Thyroid gland (tissue), 4 donors: ENCODE measurements at regions not wholly inside any gene's neighbourhood (a gene's known extent, or its start where the extent isn't known, plus 50 kb on each side); places are given as distances from the start of the nearest gene placed in this dataset.
"Not testable (repeated sequence)": the region's sequence is repeated elsewhere in the genome, so short reads cannot be mapped to it uniquely, and the experiment has no call there.

ENCODE experiments used
- DNase-seq, 2 donors: peaks; one replicate each; pipeline ENCODE4 v3.0.0-alpha.2; 2019
- H3K27ac ChIP-seq, 3 donors: fragments of 200-600 bp; sonication (generic); 1 replicate in 2 of 3; 2 replicates in 1 of 3; pipeline ENCODE4 v1.5.1; 2016 to 2019; ENCODE audit warnings: mild to moderate bottlenecking in 1 of 3, moderate library complexity in 1 of 3
- H3K27me3 ChIP-seq: fragments of 200-600 bp; sonication (generic); one replicate; pipeline ENCODE4 v1.5.1; 2019
- H3K36me3 ChIP-seq, 2 donors: fragments of 200-600 bp; sonication (generic); one replicate each; pipeline ENCODE4 v1.5.1; 2016 to 2019
- H3K4me1 ChIP-seq, 2 donors: fragments of 200-600 bp; sonication (generic); one replicate each; pipeline ENCODE4 v1.5.1; 2017 to 2019
- H3K4me3 ChIP-seq, 3 donors: fragments of 200-600 bp; sonication (generic); replicated peaks in 1 of 3; 1 replicate in 2 of 3; 2 replicates in 1 of 3; pipeline ENCODE4 v1.5.1; 2016; ENCODE audit warnings: mild to moderate bottlenecking in 1 of 3
- H3K9me3 ChIP-seq: fragments of 200-600 bp; sonication (generic); one replicate; pipeline ENCODE4 v1.5.1; 2017
- POLR2A ChIP-seq, 2 donors: fragments of 450-650 bp; IDR thresholded peaks; one replicate each; pipeline ENCODE4 v1.6.1; 2017; ENCODE audit warnings: antibody characterized with exemption in 2 of 2, mild to moderate bottlenecking in 2 of 2, moderate library complexity in 1 of 2
- WGBS, 2 donors: methylation state at CpG; one replicate each; pipeline ENCODE4 v1.1.5; 2017; 5-methylcytosine and 5-hydroxymethylcytosine counted together
- intact Hi-C: fragments of 100-400 bp; cut with DNase I; formaldehyde crosslinking; loops from one replicate; pipeline ENCODE4 v1.15.1; 2023
- TF ChIP-seq, protein P1 (sequence below), 6 experiments: fragments of 200-600 bp in 3 of 6; fragments of 450-650 bp in 3 of 6; sonication (generic) in 3 of 6; IDR thresholded peaks; one replicate each; pipeline ENCODE4 v1.5.1; 2016 to 2019; ENCODE audit warnings: antibody characterized with exemption in 6 of 6, mild to moderate bottlenecking in 2 of 6, inconsistent platforms in 1 of 6, moderate library complexity in 1 of 6

DNA sequence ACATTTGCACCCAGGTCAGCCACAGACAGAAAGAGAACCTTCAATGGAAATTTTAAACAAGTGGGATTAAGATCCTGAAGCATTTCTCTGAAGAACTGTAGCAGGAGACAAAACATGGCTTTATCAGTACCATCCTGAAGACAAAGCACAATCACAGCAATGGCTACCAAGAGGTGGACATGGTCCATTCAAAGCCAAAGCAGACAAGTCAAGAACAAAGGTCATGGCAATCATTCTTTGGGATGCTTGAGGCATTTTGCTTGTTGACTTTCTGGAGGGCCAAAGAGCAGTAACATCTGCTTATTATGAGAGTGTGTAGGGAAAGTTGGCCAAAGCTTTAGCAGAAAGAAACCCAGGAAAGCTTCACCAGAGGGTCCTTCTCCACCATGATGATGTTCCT, 248.2 kb downstream of the TOX3 start:
- no peaks in the 10 kb centered on the region for H3K4me1 ChIP-seq
- no peak overlapping the region for H3K4me3 ChIP-seq
- no peaks in the 10 kb centered on the region for H3K27me3 ChIP-seq
- no peak overlapping the region for H3K27ac ChIP-seq
- TF ChIP-seq POLR2A (IDR thresholded peaks at IDR 0.05), result no peak
- TF ChIP-seq, protein P1, sequence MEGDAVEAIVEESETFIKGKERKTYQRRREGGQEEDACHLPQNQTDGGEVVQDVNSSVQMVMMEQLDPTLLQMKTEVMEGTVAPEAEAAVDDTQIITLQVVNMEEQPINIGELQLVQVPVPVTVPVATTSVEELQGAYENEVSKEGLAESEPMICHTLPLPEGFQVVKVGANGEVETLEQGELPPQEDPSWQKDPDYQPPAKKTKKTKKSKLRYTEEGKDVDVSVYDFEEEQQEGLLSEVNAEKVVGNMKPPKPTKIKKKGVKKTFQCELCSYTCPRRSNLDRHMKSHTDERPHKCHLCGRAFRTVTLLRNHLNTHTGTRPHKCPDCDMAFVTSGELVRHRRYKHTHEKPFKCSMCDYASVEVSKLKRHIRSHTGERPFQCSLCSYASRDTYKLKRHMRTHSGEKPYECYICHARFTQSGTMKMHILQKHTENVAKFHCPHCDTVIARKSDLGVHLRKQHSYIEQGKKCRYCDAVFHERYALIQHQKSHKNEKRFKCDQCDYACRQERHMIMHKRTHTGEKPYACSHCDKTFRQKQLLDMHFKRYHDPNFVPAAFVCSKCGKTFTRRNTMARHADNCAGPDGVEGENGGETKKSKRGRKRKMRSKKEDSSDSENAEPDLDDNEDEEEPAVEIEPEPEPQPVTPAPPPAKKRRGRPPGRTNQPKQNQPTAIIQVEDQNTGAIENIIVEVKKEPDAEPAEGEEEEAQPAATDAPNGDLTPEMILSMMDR (IDR thresholded peaks at IDR 0.05), result no peak
- H3K9me3 ChIP-seq, result no peaks in the 10 kb centered on the region
- DNase-seq, result no peak
- intact Hi-C loops, result no loop called here
- no peaks in the 10 kb centered on the region for H3K36me3 ChIP-seq

- H3K4me3 ChIP-seq, intact Hi-C loops, H3K9me3 ChIP-seq, H3K27ac ChIP-seq, H3K36me3 ChIP-seq, H3K27me3 ChIP-seq, DNase-seq, H3K4me1 ChIP-seq: not testable (repeated sequence)
- 75 to 80% methylated on average over 4 of the region's 4 CpGs for WGBS, 2 donors
Measured at GRCh38 chr16:52296706-52297315, 250.1 kb downstream of the TOX3 start.

DNA sequence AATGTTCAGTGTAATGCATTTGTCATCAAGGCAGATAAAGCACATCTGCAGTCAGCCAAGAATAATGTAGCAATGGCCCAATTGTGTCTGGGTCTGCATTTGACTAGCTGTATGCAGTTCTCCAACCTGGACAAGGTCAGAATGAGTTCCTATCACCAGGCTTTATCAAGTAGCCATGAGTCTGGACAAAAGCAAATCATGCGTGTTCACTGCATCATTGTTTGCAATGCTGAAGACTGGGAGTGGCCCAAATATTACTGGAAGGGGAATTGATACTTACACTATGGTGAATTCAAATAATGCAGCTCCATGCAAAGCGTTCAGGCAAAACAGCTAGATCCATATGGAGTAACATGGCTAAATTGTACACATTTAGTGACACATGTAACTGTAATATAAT, 250.9 kb downstream of the TOX3 start:
- intact Hi-C loops, result no loop called here
- WGBS, 2 donors, result 77 to 79% methylated on average over 2 of the region's 2 CpGs
- Histone ChIP-seq H3K4me3 (no peak overlapping the region), H3K27ac (no peak overlapping the region), H3K27me3 (no peaks in the 10 kb centered on the region), H3K4me1 (no peaks in the 10 kb centered on the region), H3K9me3 (no peaks in the 10 kb centered on the region), H3K36me3 (no peaks in the 10 kb centered on the region)
- TF ChIP-seq POLR2A (IDR thresholded peaks at IDR 0.05), result no peak
- TF ChIP-seq, protein P1 (IDR thresholded peaks at IDR 0.05), result no peak
- no peak for DNase-seq

DNA sequence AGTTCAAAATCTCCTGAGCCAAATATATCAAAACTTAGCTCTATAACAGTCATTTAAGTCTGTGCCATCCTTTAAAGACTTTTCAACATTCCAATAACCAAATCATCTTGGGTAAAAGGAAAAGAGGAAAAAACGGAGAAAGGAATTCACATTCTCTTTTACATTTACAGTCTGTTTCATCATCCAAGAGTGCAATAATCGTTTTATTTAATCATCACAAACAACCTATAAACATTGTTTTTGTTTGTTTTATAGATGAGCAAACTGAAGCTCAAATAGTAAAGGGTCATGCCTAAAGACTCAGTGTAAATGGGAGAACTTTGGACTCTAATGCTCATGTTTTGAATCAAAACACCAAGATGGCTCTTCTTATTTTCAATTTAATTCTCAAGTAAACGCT, 252.3 kb downstream of the TOX3 start:
- Histone ChIP-seq H3K36me3 (no peaks in the 10 kb centered on the region), H3K4me1 (no peaks in the 10 kb centered on the region), H3K4me3 (no peak overlapping the region), H3K9me3 (no peaks in the 10 kb centered on the region), H3K27ac (no peak overlapping the region), H3K27me3 (no peaks in the 10 kb centered on the region)
- 74 to 77% methylated on average over 3 of the region's 3 CpGs for WGBS, 2 donors
- intact Hi-C loops, result no loop called here
- TF ChIP-seq POLR2A (IDR thresholded peaks at IDR 0.05), result no peak
- TF ChIP-seq, protein P1 (IDR thresholded peaks at IDR 0.05), result no peak
- DNase-seq, result no peak

DNA sequence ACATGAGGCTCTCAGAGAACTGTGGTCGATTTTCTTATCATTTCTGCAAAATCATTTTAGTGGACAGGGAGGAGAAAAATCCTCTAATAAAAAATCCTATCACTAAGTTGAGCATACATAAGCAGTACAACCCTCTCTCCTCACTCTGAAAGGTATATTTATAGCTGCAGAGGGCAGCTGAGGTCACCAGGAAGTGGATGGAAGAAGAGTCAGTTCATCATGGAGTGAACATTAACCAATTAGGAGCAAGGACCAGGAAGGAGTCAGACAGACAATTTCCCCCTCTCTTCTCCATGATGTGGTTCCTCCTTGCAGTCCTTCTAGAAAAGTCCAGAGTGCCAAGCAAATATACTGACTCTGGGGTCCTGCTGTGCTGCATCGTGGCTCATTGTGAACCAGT, 253.7 kb downstream of the TOX3 start:
- DNase-seq, result no peak
- intact Hi-C loops, result no loop called here
- TF ChIP-seq, protein P1 (IDR thresholded peaks at IDR 0.05), result no peak
- TF ChIP-seq POLR2A (IDR thresholded peaks at IDR 0.05), result no peak
- H3K27ac ChIP-seq, result no peak overlapping the region
- H3K4me1 ChIP-seq, result no peaks in the 10 kb centered on the region
- no peaks in the 10 kb centered on the region for H3K36me3 ChIP-seq
- WGBS, 2 donors, result 45 to 64% methylated on average over 2 of the region's 2 CpGs
- no peaks in the 10 kb centered on the region for H3K9me3 ChIP-seq
- H3K4me3 ChIP-seq, result no peak overlapping the region
- no peaks in the 10 kb centered on the region for H3K27me3 ChIP-seq
